ENCODE measurements at regions not wholly inside any gene's neighbourhood (a gene's known extent, or its start where the extent isn't known, plus 50 kb on each side); places are given as distances from the start of the nearest gene placed in this dataset.

DNA sequence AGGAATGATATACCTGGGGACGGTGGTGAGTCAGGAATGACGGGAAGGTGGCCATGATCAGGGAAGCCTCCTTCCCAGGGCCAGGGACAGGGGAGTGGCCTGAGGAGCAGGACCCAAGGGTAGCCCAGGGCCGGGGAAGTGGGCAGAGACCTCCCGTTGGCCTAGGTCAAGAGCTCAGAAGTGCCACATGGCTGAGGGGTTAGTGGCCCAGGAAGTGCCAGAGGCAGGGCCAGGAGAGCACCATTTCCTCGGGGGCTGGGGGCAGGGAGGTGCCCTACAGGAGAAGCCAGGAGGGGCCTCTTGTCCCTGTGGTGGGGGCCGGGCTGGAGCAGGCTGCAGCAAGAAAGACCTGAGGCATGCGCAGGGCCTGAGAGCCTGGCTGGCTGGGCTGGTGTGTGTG, 152.3 kb upstream of the ZSWIM2 start:
- Histone ChIP-seq H3K9me3 (no peaks in the 10 kb centered on the region), H3K27me3 (no peaks in the 10 kb centered on the region), H3K4me1 (no peaks in the 10 kb centered on the region), H3K36me3 (no peaks in the 10 kb centered on the region), H3K27ac (no peak overlapping the region), H3K4me3 (no peak overlapping the region)
- TF ChIP-seq CTCF (IDR thresholded peaks at IDR 0.05): no peak
- intact Hi-C loops (cut with DNase I): no loop called here
- no peak for DNase-seq (ENCODE audit: low spot score in 2 of 2)

- Histone ChIP-seq H3K36me3 (no peaks in the 10 kb centered on the region), H3K9me3 (no peaks in the 10 kb centered on the region), H3K4me3 (no peak overlapping the region), H3K27me3 (no peaks in the 10 kb centered on the region), H3K27ac (no peak overlapping the region), H3K4me1 (no peaks in the 10 kb centered on the region)
- intact Hi-C loops (cut with DNase I): no loop called here
- DNase-seq (ENCODE audit: low spot score in 2 of 2): no peak
- TF ChIP-seq CTCF (IDR thresholded peaks at IDR 0.05): no peak
Measured at GRCh38 chr2:186995092-186995491, 146.1 kb upstream of the ZSWIM2 start.

- TF ChIP-seq CTCF (IDR thresholded peaks at IDR 0.05): no peak
- DNase-seq (ENCODE audit: low spot score in 2 of 2): no peak
- Histone ChIP-seq H3K36me3 (no peaks in the 10 kb centered on the region), H3K4me1 (no peaks in the 10 kb centered on the region), H3K27me3 (no peaks in the 10 kb centered on the region), H3K4me3 (no peak overlapping the region), H3K9me3 (no peaks in the 10 kb centered on the region), H3K27ac (no peak overlapping the region)
- intact Hi-C loops (cut with DNase I): no loop called here
Measured at GRCh38 chr2:186992597-186992996, 143.6 kb upstream of the ZSWIM2 start.

- Histone ChIP-seq H3K27me3 (no peaks in the 10 kb centered on the region), H3K27ac (no peak overlapping the region), H3K4me3 (no peak overlapping the region), H3K4me1 (no peaks in the 10 kb centered on the region), H3K36me3 (no peaks in the 10 kb centered on the region), H3K9me3 (no peaks in the 10 kb centered on the region)
- DNase-seq (ENCODE audit: low spot score in 2 of 2): no peak
- TF ChIP-seq CTCF (IDR thresholded peaks at IDR 0.05): no peak
- intact Hi-C loops (cut with DNase I): no loop called here
Measured at GRCh38 chr2:186991766-186992417, 142.9 kb upstream of the ZSWIM2 start.

- TF ChIP-seq CTCF (IDR thresholded peaks at IDR 0.05): no peak
- DNase-seq (ENCODE audit: low spot score in 2 of 2): peak in 1 of 2 donors; percentile 28
- no peaks in the 10 kb centered on the region for H3K9me3 ChIP-seq
- no peaks in the 10 kb centered on the region for H3K27me3 ChIP-seq
- intact Hi-C loops (cut with DNase I): no loop called here
- no peaks in the 10 kb centered on the region for H3K36me3 ChIP-seq
- no peaks in the 10 kb centered on the region for H3K4me1 ChIP-seq
- H3K27ac ChIP-seq: no peak overlapping the region
- no peak overlapping the region for H3K4me3 ChIP-seq
Measured at GRCh38 chr2:186984966-186985365, 136.0 kb upstream of the ZSWIM2 start.

DNA sequence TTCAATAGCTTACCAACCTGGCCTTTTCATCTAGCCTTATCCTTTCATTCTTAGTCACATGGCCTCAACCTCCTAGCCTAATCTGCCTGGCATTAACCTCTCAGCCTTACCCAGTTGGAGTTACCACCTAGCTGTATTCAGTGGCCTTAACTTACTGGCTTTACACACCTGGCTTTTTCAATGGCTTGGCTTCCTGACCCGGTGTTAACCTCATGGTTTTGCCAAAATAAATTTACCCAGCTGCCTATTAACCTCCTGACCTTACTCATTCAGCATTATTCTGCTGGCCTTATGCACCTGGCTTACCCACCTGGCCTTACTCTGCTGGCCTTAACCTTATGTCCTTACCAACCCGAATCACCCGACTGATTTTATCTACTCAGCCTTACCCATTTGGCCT, 135.5 kb upstream of the ZSWIM2 start:
- DNase-seq (ENCODE audit: low spot score in 2 of 2): no peak
- Histone ChIP-seq H3K36me3 (no peaks in the 10 kb centered on the region), H3K27me3 (no peaks in the 10 kb centered on the region), H3K27ac (no peak overlapping the region), H3K9me3 (no peaks in the 10 kb centered on the region), H3K4me3 (no peak overlapping the region), H3K4me1 (no peaks in the 10 kb centered on the region)
- TF ChIP-seq CTCF (IDR thresholded peaks at IDR 0.05): no peak
- intact Hi-C loops (cut with DNase I): no loop called here
